ENCODE measurements at regions not wholly inside any gene's neighbourhood (a gene's known extent, or its start where the extent isn't known, plus 50 kb on each side); places are given as distances from the start of the nearest gene placed in this dataset.

- TF ChIP-seq POLR2A (IDR thresholded peaks at IDR 0.05) (no peak), CTCF (IDR thresholded peaks at IDR 0.05) (no peak)
Measured at GRCh38 chr7:131145770-131146169, 181.9 kb upstream of the MKLN1 start.

Measured in Peyer's patch (tissue), 4 donors.